Astrocyte of the hippocampus (primary cell): ENCODE measurements at regions not wholly inside any gene's neighbourhood (a gene's known extent, or its start where the extent isn't known, plus 50 kb on each side); places are given as distances from the start of the nearest gene placed in this dataset.
"Not testable (repeated sequence)": the region's sequence is repeated elsewhere in the genome, so short reads cannot be mapped to it uniquely, and the experiment has no call there.

Source experiments
- DNase-seq: peaks from one replicate; pipeline ENCODE4 v3.0.0; 2011; ENCODE audit warnings: low read depth, low spot score

- DNase-seq: no peak
Measured at GRCh38 chrX:35617836-35618235, 180.3 kb upstream of the MAGEB16 start.

- DNase-seq: no peak
Measured at GRCh38 chrX:35622040-35622439, 176.1 kb upstream of the MAGEB16 start.

- no peak for DNase-seq
Measured at GRCh38 chrX:35622601-35623000, 175.5 kb upstream of the MAGEB16 start.

GRCh38 chrX:35625714-35626113 lies 172.4 kb upstream of the MAGEB16 start:
- no peak for DNase-seq

GRCh38 chrX:35626124-35626523 lies 172.0 kb upstream of the MAGEB16 start:
- DNase-seq: no peak

GRCh38 chrX:35635971-35636370 lies 162.2 kb upstream of the MAGEB16 start:
- not testable (repeated sequence) for DNase-seq

- no peak for DNase-seq
Measured at GRCh38 chrX:35664833-35665232, 133.3 kb upstream of the MAGEB16 start.

GRCh38 chrX:35665311-35665710 lies 132.8 kb upstream of the MAGEB16 start:
- no peak for DNase-seq

- no peak for DNase-seq
Measured at GRCh38 chrX:35670889-35671288, 127.3 kb upstream of the MAGEB16 start.

GRCh38 chrX:35675151-35675550 lies 123.0 kb upstream of the MAGEB16 start:
- DNase-seq: no peak

GRCh38 chrX:35680940-35681346 lies 117.2 kb upstream of the MAGEB16 start:
- no peak for DNase-seq

- DNase-seq: no peak
Measured at GRCh38 chrX:35682476-35682875, 115.7 kb upstream of the MAGEB16 start.

- no peak for DNase-seq
Measured at GRCh38 chrX:35696760-35697234, 101.3 kb upstream of the MAGEB16 start.

GRCh38 chrX:35699642-35700041 lies 98.5 kb upstream of the MAGEB16 start:
- no peak for DNase-seq

- no peak for DNase-seq
Measured at GRCh38 chrX:35700121-35700520, 98.0 kb upstream of the MAGEB16 start.

- DNase-seq: peak; percentile 19
Measured at GRCh38 chrX:35711281-35711680, 86.9 kb upstream of the MAGEB16 start.

- no peak for DNase-seq
Measured at GRCh38 chrX:35722128-35722527, 76.0 kb upstream of the MAGEB16 start.

GRCh38 chrX:35726176-35726575 lies 72.0 kb upstream of the MAGEB16 start:
- DNase-seq: peak; percentile 3

- no peak for DNase-seq
Measured at GRCh38 chrX:35728481-35728880, 69.7 kb upstream of the MAGEB16 start.

- no peak for DNase-seq
Measured at GRCh38 chrX:35733879-35734278, 64.3 kb upstream of the MAGEB16 start.

- no peak for DNase-seq
Measured at GRCh38 chrX:35741142-35741541, 57.0 kb upstream of the MAGEB16 start.

- no peak for DNase-seq
Measured at GRCh38 chrX:35743331-35743730, 54.8 kb upstream of the MAGEB16 start.
